Lower leg skin (tissue), 4 donors: ENCODE measurements at regions not wholly inside any gene's neighbourhood (a gene's known extent, or its start where the extent isn't known, plus 50 kb on each side); places are given as distances from the start of the nearest gene placed in this dataset.

Experiments used
- DNase-seq, 2 donors: peaks; one replicate each; pipeline ENCODE4 v3.0.0-alpha.2; 2019; ENCODE audit warnings: low spot score in 2 of 2
- H3K4me3 ChIP-seq: fragments of 200-600 bp; sonication (generic); 2 replicates; pipeline ENCODE4 v1.5.1; 2017; ENCODE audit warnings: mild to moderate bottlenecking, low read depth; ENCODE audit not compliant: poor library complexity, severe bottlenecking
- CTCF ChIP-seq, 3 donors: fragments of 450-650 bp; IDR thresholded peaks; one replicate each; pipeline ENCODE4 v1.5.1; 2016; ENCODE audit warnings: antibody characterized with exemption in 3 of 3, mild to moderate bottlenecking in 3 of 3, moderate library complexity in 2 of 3
- POLR2A ChIP-seq, 2 donors: fragments of 450-650 bp; IDR thresholded peaks; one replicate each; pipeline ENCODE4 v1.6.1; 2016 to 2017; ENCODE audit warnings: antibody characterized with exemption in 2 of 2, mild to moderate bottlenecking in 1 of 2, moderate library complexity in 1 of 2
- WGBS, 2 donors: methylation state at CpG; one replicate each; pipeline ENCODE4 v1.1.5; 2018; 5-methylcytosine and 5-hydroxymethylcytosine counted together
- intact Hi-C: fragments of 100-400 bp; cut with DNase I; formaldehyde crosslinking; loops from one replicate; pipeline ENCODE4 v1.15.0; 2023; ENCODE audit warnings: low total_unique reads

DNA sequence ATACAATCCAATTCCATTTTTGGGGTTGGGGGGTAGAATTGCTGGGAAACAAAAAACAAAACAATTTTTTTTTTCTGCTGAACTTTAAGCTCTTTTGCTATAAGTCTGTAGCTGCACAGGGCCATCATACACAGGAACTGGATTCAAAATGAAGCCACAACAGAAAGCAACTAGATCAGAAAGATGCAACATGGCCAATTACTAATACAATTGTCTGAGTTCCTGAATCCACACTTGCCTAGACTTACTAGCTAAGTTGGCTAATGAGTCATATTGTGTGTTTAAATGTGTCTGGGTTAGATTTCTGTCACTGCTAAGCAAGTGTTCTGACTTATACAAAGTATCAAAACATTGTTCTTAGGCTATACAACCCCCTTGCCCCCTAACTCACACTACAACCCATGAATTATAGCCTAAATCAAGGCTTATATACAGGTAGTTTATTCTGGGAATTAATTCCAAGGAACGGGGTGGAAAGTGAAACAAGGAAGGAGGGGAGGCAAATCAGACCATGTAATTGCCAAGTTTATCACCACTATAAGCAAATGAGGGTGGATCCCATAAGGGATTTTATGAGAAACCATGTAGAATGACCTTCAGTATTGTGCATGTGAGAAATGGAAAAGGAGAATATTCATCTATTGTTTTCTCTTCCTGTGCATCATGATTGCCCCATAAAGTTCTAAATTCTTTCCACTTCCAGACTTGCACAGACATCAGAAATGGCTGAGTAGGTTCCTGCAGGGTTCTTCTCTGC, 337.9 kb upstream of the SORCS1 start:
- 79 to 82% methylated on average over 1 of the region's 1 CpG for WGBS, 2 donors

DNA sequence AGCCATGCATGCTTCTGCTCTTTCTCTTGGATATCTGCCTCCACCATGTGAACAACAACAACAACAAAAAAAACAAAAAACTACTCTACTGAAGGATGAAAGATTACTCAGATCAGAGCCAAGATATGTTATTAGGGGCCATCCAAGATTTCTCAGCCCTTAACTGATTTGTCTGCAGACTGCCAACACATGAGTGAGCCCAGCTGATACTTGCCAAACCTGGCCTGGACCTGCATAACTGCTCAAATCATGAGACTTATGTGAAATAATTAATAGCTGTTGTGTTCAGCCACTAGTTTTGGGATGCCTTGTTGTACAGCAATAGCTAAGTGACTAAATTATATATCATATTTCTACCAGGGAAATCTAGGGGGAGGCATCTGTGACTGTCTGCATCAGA, 334.5 kb upstream of the SORCS1 start:
- intact Hi-C loops, result no loop called here
- DNase-seq, result no peak
- TF ChIP-seq CTCF (IDR thresholded peaks at IDR 0.05) (no peak), POLR2A (IDR thresholded peaks at IDR 0.05) (no peak)
- H3K4me3 ChIP-seq, result no peak overlapping the region

More for the DNA sequence above, 337.9 kb upstream of the SORCS1 start:
- TF ChIP-seq CTCF (IDR thresholded peaks at IDR 0.05) (no peak), POLR2A (IDR thresholded peaks at IDR 0.05) (no peak)
- no peak for DNase-seq
- H3K4me3 ChIP-seq, result no peak overlapping the region
- intact Hi-C loops, result no loop called here

DNA sequence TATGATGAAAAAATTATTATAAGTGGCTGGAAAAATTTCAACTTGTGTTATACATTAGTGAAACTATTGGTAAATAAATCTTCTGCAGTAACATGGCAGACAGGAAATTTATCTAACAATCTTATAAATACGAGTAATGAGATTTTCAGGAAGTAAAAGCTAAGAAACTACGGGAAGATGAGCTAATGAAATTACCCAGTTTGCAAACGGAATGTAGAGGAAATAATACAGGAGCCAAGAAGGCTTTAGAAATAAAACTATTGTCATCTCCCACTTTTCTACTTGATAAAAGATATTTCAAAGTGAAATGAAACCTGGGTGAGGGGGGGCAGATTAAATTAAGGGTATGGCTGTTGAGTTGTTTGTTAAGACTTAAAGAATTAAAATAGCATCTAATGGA, 332.5 kb upstream of the SORCS1 start:
- no peak for DNase-seq
- TF ChIP-seq CTCF (IDR thresholded peaks at IDR 0.05), result no peak
- no peak for TF ChIP-seq POLR2A (IDR thresholded peaks at IDR 0.05)
- intact Hi-C loops, result no loop called here
- WGBS, 2 donors, result 64 to 67% methylated on average over 3 of the region's 3 CpGs
- H3K4me3 ChIP-seq, result no peak overlapping the region

DNA sequence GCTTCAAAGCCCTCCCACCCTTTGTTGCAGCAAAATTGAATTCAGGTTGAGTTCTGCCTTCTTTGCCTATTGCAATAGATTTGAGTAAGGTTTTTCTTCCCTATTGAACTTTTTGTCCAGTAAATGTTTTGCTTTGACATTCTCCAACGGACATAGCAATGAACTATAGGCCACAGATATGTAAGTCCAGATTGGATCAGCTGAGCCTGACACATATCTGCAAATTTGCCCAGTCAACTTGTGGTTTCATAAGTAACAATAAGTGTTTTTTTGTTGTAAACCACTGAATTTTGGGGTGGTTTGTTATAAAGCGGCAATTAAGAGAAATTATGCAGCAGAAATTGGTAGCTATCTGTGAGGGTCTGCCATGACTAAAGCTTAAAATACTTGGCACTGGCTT, 332.1 kb upstream of the SORCS1 start:
- H3K4me3 ChIP-seq, result no peak overlapping the region
- no peak for DNase-seq
- WGBS, 2 donors, result 31 to 70% methylated on average over 2 of the region's 2 CpGs
- intact Hi-C loops, result no loop called here
- TF ChIP-seq POLR2A (IDR thresholded peaks at IDR 0.05) (no peak), CTCF (IDR thresholded peaks at IDR 0.05) (no peak)

DNA sequence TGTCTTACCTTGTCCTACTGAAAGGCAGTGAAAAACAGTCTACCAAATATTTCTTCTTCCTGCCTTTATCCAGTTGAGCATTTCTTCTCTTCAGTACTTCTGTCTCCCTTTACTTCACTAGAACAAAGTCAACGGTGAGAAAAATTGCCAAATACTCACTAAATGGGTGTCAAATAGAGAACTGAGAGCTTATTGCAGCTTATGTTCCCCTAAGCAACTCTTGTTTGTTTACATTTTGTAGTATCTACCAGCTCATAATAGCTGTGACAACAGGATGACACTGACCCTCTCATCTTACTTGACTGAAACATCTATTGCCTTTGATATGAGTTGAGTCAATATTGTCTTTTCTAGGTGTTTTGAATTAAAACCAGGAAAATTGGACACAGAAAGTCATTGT, 327.9 kb upstream of the SORCS1 start:
- DNase-seq, result no peak
- 71 to 82% methylated on average over 1 of the region's 1 CpG for whole genome bisulfite sequencing, 2 donors
- intact Hi-C loops, result no loop called here

More for the DNA sequence above, 327.9 kb upstream of the SORCS1 start:
- no peak overlapping the region for H3K4me3 ChIP-seq
- no peak for TF ChIP-seq POLR2A (IDR thresholded peaks at IDR 0.05)
- no peak for TF ChIP-seq CTCF (IDR thresholded peaks at IDR 0.05)
